DND-41 (cell line): ENCODE measurements at regions not wholly inside any gene's neighbourhood (a gene's known extent, or its start where the extent isn't known, plus 50 kb on each side); places are given as distances from the start of the nearest gene placed in this dataset.

Experiments
- ATAC-seq: fragments of 200-7000 bp; cut with Tn5 transposase; 3 replicates; pipeline ENCODE4 v1.9.1; 2021; ENCODE audit warnings: low read depth; ENCODE audit not compliant: insufficient read depth
- DNase-seq: peaks from one replicate; pipeline ENCODE4 v3.0.0-alpha.2; 2020
- H2AFZ ChIP-seq: 2 replicates; pipeline ENCODE4 v1.6.0; 2012; ENCODE audit warnings: low read depth, low read length
- H3K27ac ChIP-seq: 2 replicates; pipeline ENCODE4 v1.5.1; 2012; ENCODE audit warnings: low read length, inconsistent platforms
- H3K27me3 ChIP-seq: fragments of 200-600 bp; sonication (generic); 2 replicates; pipeline ENCODE4 v1.6.0; 2012; ENCODE audit warnings: low read length, mild to moderate bottlenecking, inconsistent platforms; ENCODE audit not compliant: insufficient read depth, poor library complexity
- H3K36me3 ChIP-seq: 2 replicates; pipeline ENCODE4 v1.5.1; 2012; ENCODE audit warnings: low read length, inconsistent platforms; ENCODE audit not compliant: insufficient read depth
- H3K4me1 ChIP-seq: 2 replicates; pipeline ENCODE4 v1.5.1; 2012; ENCODE audit warnings: mild to moderate bottlenecking, low read length; ENCODE audit not compliant: insufficient read depth
- H3K4me2 ChIP-seq: 2 replicates; pipeline ENCODE4 v1.6.0; 2012; ENCODE audit warnings: mild to moderate bottlenecking, moderate library complexity, low read length, inconsistent platforms; ENCODE audit not compliant: insufficient read depth
- H3K4me3 ChIP-seq, 2 experiments: fragments of 200-600 bp in 1 of 2; shearing (Covaris generic) in 1 of 2; 2 replicates each; pipeline ENCODE4 v1.5.1; 2012 to 2016; ENCODE audit warnings: inconsistent platforms in 2 of 2, low read length in 2 of 2, mild to moderate bottlenecking in 2 of 2, low read depth in 1 of 2, moderate library complexity in 1 of 2
- H3K79me2 ChIP-seq: 2 replicates; pipeline ENCODE4 v1.6.0; 2012; ENCODE audit warnings: low read length, inconsistent platforms; ENCODE audit not compliant: insufficient read depth
- H3K9ac ChIP-seq: 2 replicates; pipeline ENCODE4 v1.6.0; 2012; ENCODE audit warnings: low read depth, mild to moderate bottlenecking, inconsistent platforms, low read length, moderate library complexity
- H3K9me3 ChIP-seq: 2 replicates; pipeline ENCODE4 v1.5.1; 2012; ENCODE audit warnings: low read length, moderate library complexity, mild to moderate bottlenecking, inconsistent platforms; ENCODE audit not compliant: insufficient read depth, severe bottlenecking
- H4K20me1 ChIP-seq: 2 replicates; pipeline ENCODE4 v1.6.0; 2012; ENCODE audit warnings: low read length; ENCODE audit not compliant: insufficient read depth
- CTCF ChIP-seq: IDR thresholded peaks from 2 replicates; pipeline ENCODE4 v1.5.1; 2012; ENCODE audit warnings: borderline replicate concordance, low read length, moderate library complexity, mild to moderate bottlenecking; ENCODE audit not compliant: poor library complexity, severe bottlenecking; ENCODE audit errors: extremely low read depth
- EZH2 ChIP-seq: IDR thresholded peaks from 3 replicates; pipeline ENCODE4 v1.6.1; 2012; ENCODE audit warnings: borderline replicate concordance, low read depth, mild to moderate bottlenecking, moderate library complexity, low read length, inconsistent platforms; ENCODE audit not compliant: severe bottlenecking

GRCh38 chr2:176599796-176600485 is 330.7 kb downstream of the MTX2 start:
- Histone ChIP-seq H3K4me2 (no peak overlapping the region), H2AFZ (no peak overlapping the region), H3K4me1 (no peaks in the 10 kb centered on the region), H3K27ac (no peak overlapping the region), H3K79me2 (no peaks in the 10 kb centered on the region), H4K20me1 (no peaks in the 10 kb centered on the region), H3K36me3 (no peaks in the 10 kb centered on the region), H3K4me3 (no peak overlapping the region), H3K9ac (no peak overlapping the region), H3K27me3 (no peaks in the 10 kb centered on the region), H3K9me3 (no peaks in the 10 kb centered on the region)
- ATAC-seq (no peak), DNase-seq (no peak)
- TF ChIP-seq CTCF (no peak), EZH2 (no peak)

GRCh38 chr2:176601066-176601465 is 331.8 kb downstream of the MTX2 start:
- no peaks in the 10 kb centered on the region for H4K20me1 ChIP-seq
- H3K27ac ChIP-seq, result no peak overlapping the region
- H3K27me3 ChIP-seq, result no peaks in the 10 kb centered on the region
- no peak for TF ChIP-seq EZH2
- TF ChIP-seq CTCF, result no peak
- H3K9me3 ChIP-seq, result no peaks in the 10 kb centered on the region
- H2AFZ ChIP-seq, result no peak overlapping the region
- no peaks in the 10 kb centered on the region for H3K79me2 ChIP-seq
- H3K4me3 ChIP-seq, result no peak overlapping the region
- DNase-seq (no peak), ATAC-seq (no peak)
- no peaks in the 10 kb centered on the region for H3K36me3 ChIP-seq
- H3K9ac ChIP-seq, result no peak overlapping the region
- no peak overlapping the region for H3K4me2 ChIP-seq
- H3K4me1 ChIP-seq, result no peaks in the 10 kb centered on the region

- no peak for TF ChIP-seq CTCF
- no peak for TF ChIP-seq EZH2
- Histone ChIP-seq H4K20me1 (no peaks in the 10 kb centered on the region), H3K9ac (no peak overlapping the region), H3K27ac (no peak overlapping the region), H2AFZ (no peak overlapping the region), H3K36me3 (no peaks in the 10 kb centered on the region), H3K4me3 (no peak overlapping the region), H3K79me2 (no peaks in the 10 kb centered on the region), H3K4me1 (no peaks in the 10 kb centered on the region), H3K27me3 (no peaks in the 10 kb centered on the region), H3K9me3 (no peaks in the 10 kb centered on the region), H3K4me2 (no peak overlapping the region)
- no peak for DNase-seq
- ATAC-seq, result no peak
Measured at GRCh38 chr2:176612036-176612435, 342.8 kb downstream of the MTX2 start.
